ENCODE measurements at regions not wholly inside any gene's neighbourhood (a gene's known extent, or its start where the extent isn't known, plus 50 kb on each side); places are given as distances from the start of the nearest gene placed in this dataset.

- TF ChIP-seq, protein P1, sequence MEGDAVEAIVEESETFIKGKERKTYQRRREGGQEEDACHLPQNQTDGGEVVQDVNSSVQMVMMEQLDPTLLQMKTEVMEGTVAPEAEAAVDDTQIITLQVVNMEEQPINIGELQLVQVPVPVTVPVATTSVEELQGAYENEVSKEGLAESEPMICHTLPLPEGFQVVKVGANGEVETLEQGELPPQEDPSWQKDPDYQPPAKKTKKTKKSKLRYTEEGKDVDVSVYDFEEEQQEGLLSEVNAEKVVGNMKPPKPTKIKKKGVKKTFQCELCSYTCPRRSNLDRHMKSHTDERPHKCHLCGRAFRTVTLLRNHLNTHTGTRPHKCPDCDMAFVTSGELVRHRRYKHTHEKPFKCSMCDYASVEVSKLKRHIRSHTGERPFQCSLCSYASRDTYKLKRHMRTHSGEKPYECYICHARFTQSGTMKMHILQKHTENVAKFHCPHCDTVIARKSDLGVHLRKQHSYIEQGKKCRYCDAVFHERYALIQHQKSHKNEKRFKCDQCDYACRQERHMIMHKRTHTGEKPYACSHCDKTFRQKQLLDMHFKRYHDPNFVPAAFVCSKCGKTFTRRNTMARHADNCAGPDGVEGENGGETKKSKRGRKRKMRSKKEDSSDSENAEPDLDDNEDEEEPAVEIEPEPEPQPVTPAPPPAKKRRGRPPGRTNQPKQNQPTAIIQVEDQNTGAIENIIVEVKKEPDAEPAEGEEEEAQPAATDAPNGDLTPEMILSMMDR (conservative IDR thresholded peaks at IDR 0.05; ENCODE audit: low read depth, low read length): no peak
- TF ChIP-seq SMC3 (IDR thresholded peaks at IDR 0.05; ENCODE audit: low read depth, low read length) (no peak), POLR2A (IDR thresholded peaks at IDR 0.05; ENCODE audit: low read depth, low read length) (no peak), RAD21 (IDR thresholded peaks at IDR 0.05; ENCODE audit: low read length) (no peak), MXI1 (IDR thresholded peaks at IDR 0.05; ENCODE audit: borderline replicate concordance, low read depth, low read length) (no peak), RCOR1 (IDR thresholded peaks at IDR 0.05; ENCODE audit: insufficient replicate concordance, low read length) (no peak), USF2 (IDR thresholded peaks at IDR 0.05; ENCODE audit: low read depth, low read length) (no peak), MAZ (IDR thresholded peaks at IDR 0.05; ENCODE audit: borderline replicate concordance, low read depth, low read length) (no peak), RFX5 (IDR thresholded peaks at IDR 0.05; ENCODE audit: low read depth, low read length) (no peak)
These were observed 1153.7 kb downstream of the BRD1 start for GRCh38 chr22:48673806-48674500.

Measured in IMR-90 (cell line).